ENCODE measurements at regions not wholly inside any gene's neighbourhood (a gene's known extent, or its start where the extent isn't known, plus 50 kb on each side); places are given as distances from the start of the nearest gene placed in this dataset.
"Not testable (repeated sequence)": the region's sequence is repeated elsewhere in the genome, so short reads cannot be mapped to it uniquely, and the experiment has no call there.

GRCh38 chr12:131521326-131521725, 189.6 kb upstream of the SFSWAP start:
- DNase-seq (ENCODE audit: low read depth): no peak

- DNase-seq (ENCODE audit: low read depth): no peak
Measured at GRCh38 chr12:131525795-131526508, 184.9 kb upstream of the SFSWAP start.

- no peak for DNase-seq (ENCODE audit: low read depth)
Measured at GRCh38 chr12:131527092-131527491, 183.8 kb upstream of the SFSWAP start.

GRCh38 chr12:131527736-131528135, 183.2 kb upstream of the SFSWAP start:
- DNase-seq (ENCODE audit: low read depth): no peak

- no peak for DNase-seq (ENCODE audit: low read depth)
Measured at GRCh38 chr12:131528144-131528543, 182.7 kb upstream of the SFSWAP start.

GRCh38 chr12:131528667-131529066, 182.2 kb upstream of the SFSWAP start:
- DNase-seq (ENCODE audit: low read depth): no peak

- no peak for DNase-seq (ENCODE audit: low read depth)
Measured at GRCh38 chr12:131529196-131530040, 181.5 kb upstream of the SFSWAP start.

- no peak for DNase-seq (ENCODE audit: low read depth)
Measured at GRCh38 chr12:131530041-131530332, 180.9 kb upstream of the SFSWAP start.

GRCh38 chr12:131530422-131530821, 180.5 kb upstream of the SFSWAP start:
- no peak for DNase-seq (ENCODE audit: low read depth)

- no peak for DNase-seq (ENCODE audit: low read depth)
Measured at GRCh38 chr12:131533139-131533538, 177.8 kb upstream of the SFSWAP start.

- DNase-seq (ENCODE audit: low read depth): no peak
Measured at GRCh38 chr12:131535779-131536178, 175.1 kb upstream of the SFSWAP start.

- no peak for DNase-seq (ENCODE audit: low read depth)
Measured at GRCh38 chr12:131536337-131536736, 174.6 kb upstream of the SFSWAP start.

GRCh38 chr12:131536766-131537165, 174.1 kb upstream of the SFSWAP start:
- no peak for DNase-seq (ENCODE audit: low read depth)

GRCh38 chr12:131537267-131537958, 173.5 kb upstream of the SFSWAP start:
- DNase-seq (ENCODE audit: low read depth): no peak

GRCh38 chr12:131539381-131539780, 171.5 kb upstream of the SFSWAP start:
- DNase-seq (ENCODE audit: low read depth): no peak

GRCh38 chr12:131540138-131540623, 170.7 kb upstream of the SFSWAP start:
- no peak for DNase-seq (ENCODE audit: low read depth)

GRCh38 chr12:131541512-131541911, 169.4 kb upstream of the SFSWAP start:
- not testable (repeated sequence) for DNase-seq (ENCODE audit: low read depth)

- no peak for DNase-seq (ENCODE audit: low read depth)
Measured at GRCh38 chr12:131542351-131542750, 168.5 kb upstream of the SFSWAP start.

- DNase-seq (ENCODE audit: low read depth): no peak
Measured at GRCh38 chr12:131543040-131543439, 167.8 kb upstream of the SFSWAP start.

- DNase-seq (ENCODE audit: low read depth): no peak
Measured at GRCh38 chr12:131547555-131547954, 163.3 kb upstream of the SFSWAP start.

- no peak for DNase-seq (ENCODE audit: low read depth)
Measured at GRCh38 chr12:131550121-131550520, 160.8 kb upstream of the SFSWAP start.

GRCh38 chr12:131551675-131552491, 159.0 kb upstream of the SFSWAP start:
- no peak for DNase-seq (ENCODE audit: low read depth)

All from iris pigment epithelial cell (primary cell).